ENCODE measurements at regions not wholly inside any gene's neighbourhood (a gene's known extent, or its start where the extent isn't known, plus 50 kb on each side); places are given as distances from the start of the nearest gene placed in this dataset.

DNA sequence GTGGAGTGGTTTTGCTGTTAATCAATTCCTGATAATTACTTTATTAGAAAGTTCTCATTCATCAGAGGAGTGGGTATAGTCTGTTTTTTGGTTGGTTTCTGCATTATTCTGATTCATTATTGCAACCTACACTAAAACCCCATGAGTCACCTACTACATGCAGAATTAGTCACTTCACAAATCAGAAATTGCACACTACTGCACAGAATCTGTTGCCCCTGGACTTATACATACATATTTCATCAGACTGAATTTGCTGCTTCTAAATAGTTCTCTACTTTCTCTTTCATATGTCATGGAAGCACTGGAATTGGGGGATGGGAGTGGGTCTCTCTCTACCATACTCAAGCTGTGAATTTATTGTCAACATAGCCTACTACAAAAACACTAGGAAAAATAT, 585.1 kb downstream of the DNAH5 start:
- Histone ChIP-seq H3K79me2 (ENCODE audit: control insufficient read depth in 1 of 2, insufficient read depth in 2 of 2, low read length in 2 of 2) (no peaks in the 10 kb centered on the region), H2BK15ac (ENCODE audit: low read length) (no peak overlapping the region), H3K27ac (ENCODE audit: low read depth, low read length) (no peak overlapping the region), H3K4ac (replicated peaks; ENCODE audit: insufficient read length, low read depth, low read length) (no peak overlapping the region), H3K79me1 (ENCODE audit: low read depth, low read length) (no peaks in the 10 kb centered on the region), H2BK12ac (ENCODE audit: low read depth, low read length) (no peak overlapping the region), H3K9me3 (ENCODE audit: insufficient read depth in 2 of 2, low read depth in 1 of 2, low read length in 1 of 2) (no peaks in the 10 kb centered on the region), H3K18ac (ENCODE audit: extremely low read depth, low read length) (no peak overlapping the region), H3K14ac (ENCODE audit: insufficient read length) (no peak overlapping the region), H3K56ac (replicated peaks; ENCODE audit: insufficient read length, low read depth, low read length) (no peak overlapping the region), H2AFZ (ENCODE audit: low read length) (no peak overlapping the region), H2AK5ac (ENCODE audit: low read depth, low read length) (no peak overlapping the region), H2BK20ac (ENCODE audit: low read length) (no peak overlapping the region), H3K4me1 (replicated peaks in 1 of 4; ENCODE audit: control insufficient read depth in 3 of 4, insufficient read depth in 4 of 4, low read length in 3 of 4) (no peaks in the 10 kb centered on the region), H3K27me3 (replicated peaks in 1 of 4; ENCODE audit: control insufficient read depth in 3 of 4, extremely low read depth in 1 of 4, insufficient read depth in 3 of 4, low read length in 3 of 4) (no peaks in the 10 kb centered on the region), H3K23ac (ENCODE audit: insufficient read length) (no peak overlapping the region), H3K4me2 (ENCODE audit: insufficient read depth in 1 of 2, low read depth in 2 of 2, low read length in 2 of 2) (no peak overlapping the region), H4K91ac (replicated peaks; ENCODE audit: insufficient read length, low read length) (no peak overlapping the region), H4K20me1 (replicated peaks in 1 of 2; ENCODE audit: control insufficient read depth in 1 of 2, insufficient read depth in 2 of 2, low read length in 2 of 2) (no peaks in the 10 kb centered on the region), H3K4me3 (ENCODE audit: extremely low read depth in 1 of 4, insufficient read depth in 2 of 4, low read depth in 3 of 4, low read length in 4 of 4) (no peak overlapping the region), H3K9ac (replicated peaks in 1 of 4; ENCODE audit: extremely low read depth in 1 of 4, low read depth in 3 of 4, low read length in 3 of 4) (no peak overlapping the region), H3K36me3 (ENCODE audit: control insufficient read depth in 2 of 4, insufficient read depth in 4 of 4, low read length in 3 of 4) (no peaks in the 10 kb centered on the region), H3K23me2 (ENCODE audit: low read depth, low read length) (no peaks in the 10 kb centered on the region), H2BK120ac (replicated peaks; ENCODE audit: low read depth, low read length) (no peak overlapping the region), H4K5ac (ENCODE audit: insufficient read length, low read depth, low read length) (no peak overlapping the region), H4K8ac (ENCODE audit: extremely low read depth, insufficient read depth, low read length) (no peak overlapping the region), H2BK5ac (ENCODE audit: low read depth, low read length) (no peak overlapping the region)
- FAIRE-seq, result no peak
- POLR2A ChIA-PET (ENCODE audit: partially characterized antibody), result no interaction called here
- no peak for DNase-seq (ENCODE audit: low read depth in 1 of 2, low spot score in 2 of 2)
- CTCF ChIA-PET (ENCODE audit: partially characterized antibody), result interaction anchor here (0.6 to 0.7 kb wide), 2 partner anchors 122 to 413 kb away, joined by 3 read pairs; no protein-coding TSS in a partner anchor
- no peak for TF ChIP-seq SRF (IDR thresholded peaks at IDR 0.05; ENCODE audit: low read depth, low read length)
- no peak for TF ChIP-seq PHF8 (conservative IDR thresholded peaks at IDR 0.05; ENCODE audit: low read depth, low read length)
- TF ChIP-seq RAD21 (IDR thresholded peaks at IDR 0.05 in 1 of 2, conservative IDR thresholded peaks at IDR 0.05 in 1 of 2; ENCODE audit: low read depth in 2 of 2, low read length in 2 of 2), result no peak
- no peak for TF ChIP-seq CHD2 (IDR thresholded peaks at IDR 0.05; ENCODE audit: low read length)
- TF ChIP-seq, protein P1, sequence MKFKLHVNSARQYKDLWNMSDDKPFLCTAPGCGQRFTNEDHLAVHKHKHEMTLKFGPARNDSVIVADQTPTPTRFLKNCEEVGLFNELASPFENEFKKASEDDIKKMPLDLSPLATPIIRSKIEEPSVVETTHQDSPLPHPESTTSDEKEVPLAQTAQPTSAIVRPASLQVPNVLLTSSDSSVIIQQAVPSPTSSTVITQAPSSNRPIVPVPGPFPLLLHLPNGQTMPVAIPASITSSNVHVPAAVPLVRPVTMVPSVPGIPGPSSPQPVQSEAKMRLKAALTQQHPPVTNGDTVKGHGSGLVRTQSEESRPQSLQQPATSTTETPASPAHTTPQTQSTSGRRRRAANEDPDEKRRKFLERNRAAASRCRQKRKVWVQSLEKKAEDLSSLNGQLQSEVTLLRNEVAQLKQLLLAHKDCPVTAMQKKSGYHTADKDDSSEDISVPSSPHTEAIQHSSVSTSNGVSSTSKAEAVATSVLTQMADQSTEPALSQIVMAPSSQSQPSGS (IDR thresholded peaks at IDR 0.05; ENCODE audit: low read length), result no peak
- no peak for TF ChIP-seq TCF12 (IDR thresholded peaks at IDR 0.05; ENCODE audit: low read depth, low read length)
- TF ChIP-seq ASH2L (IDR thresholded peaks at IDR 0.05; ENCODE audit: low read length), result no peak
- no peak for TF ChIP-seq CREB1 (IDR thresholded peaks at IDR 0.05)
- TF ChIP-seq TEAD4 (IDR thresholded peaks at IDR 0.05; ENCODE audit: low read depth, low read length), result no peak
- no peak for TF ChIP-seq RNF2 (IDR thresholded peaks at IDR 0.05; ENCODE audit: borderline replicate concordance, low read depth, low read length, missing control alignments, poor library complexity, severe bottlenecking)
- TF ChIP-seq FOSL1 (IDR thresholded peaks at IDR 0.05; ENCODE audit: insufficient read depth, low read depth, low read length), result no peak
- no peak for TF ChIP-seq BRCA1 (IDR thresholded peaks at IDR 0.05; ENCODE audit: low read depth, low read length)
- no peak for TF ChIP-seq POU5F1 (IDR thresholded peaks at IDR 0.05; ENCODE audit: low read depth, low read length)
- TF ChIP-seq, protein P2, sequence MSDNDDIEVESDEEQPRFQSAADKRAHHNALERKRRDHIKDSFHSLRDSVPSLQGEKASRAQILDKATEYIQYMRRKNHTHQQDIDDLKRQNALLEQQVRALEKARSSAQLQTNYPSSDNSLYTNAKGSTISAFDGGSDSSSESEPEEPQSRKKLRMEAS (IDR thresholded peaks at IDR 0.05), result no peak

Measured in H1 (cell line).